ENCODE measurements at regions not wholly inside any gene's neighbourhood (a gene's known extent, or its start where the extent isn't known, plus 50 kb on each side); places are given as distances from the start of the nearest gene placed in this dataset.

- DNase-seq = no peak
These were observed 126.7 kb upstream of the PRICKLE2 start for GRCh38 chr3:64351713-64352638.

DNA sequence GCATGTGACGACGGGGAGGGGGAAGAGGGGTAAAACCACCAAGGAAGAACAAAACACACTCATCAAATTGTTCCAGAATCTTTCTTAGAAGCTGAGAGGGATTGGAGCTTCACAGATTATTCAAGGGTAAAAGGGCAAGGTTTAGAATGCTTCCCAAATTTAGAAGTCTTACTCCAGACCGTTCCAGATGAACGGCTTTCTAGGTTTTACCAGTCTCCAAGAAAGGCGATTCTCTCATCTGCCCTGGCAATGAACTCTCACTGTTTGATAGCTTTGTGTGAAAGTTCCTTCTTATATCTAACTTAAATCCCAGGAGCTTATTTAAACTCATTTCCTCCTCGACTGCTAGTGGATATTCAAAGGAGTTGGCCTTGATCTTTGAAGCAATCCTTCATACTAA is 124.3 kb upstream of the PRICKLE2 start:
- no peak for DNase-seq

DNA sequence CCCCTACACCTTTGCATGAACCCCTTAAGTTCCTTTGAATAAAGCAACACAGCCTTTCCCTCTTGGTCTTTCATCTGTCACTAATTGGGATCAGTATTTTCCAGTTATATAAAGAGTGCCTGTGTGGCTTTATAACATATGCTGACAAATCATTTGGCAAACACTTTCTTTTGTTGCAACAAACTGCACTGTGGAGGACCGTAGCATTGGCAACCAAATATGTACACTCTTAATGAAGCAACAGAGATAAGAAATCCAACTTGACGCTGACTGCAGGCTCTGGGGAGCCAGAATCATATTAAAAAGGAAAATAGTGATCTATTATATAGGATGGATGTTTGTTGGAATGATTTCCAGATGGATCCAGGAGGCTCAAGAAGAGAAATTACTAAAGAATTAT is 120.1 kb upstream of the PRICKLE2 start:
- no peak for DNase-seq

DNA sequence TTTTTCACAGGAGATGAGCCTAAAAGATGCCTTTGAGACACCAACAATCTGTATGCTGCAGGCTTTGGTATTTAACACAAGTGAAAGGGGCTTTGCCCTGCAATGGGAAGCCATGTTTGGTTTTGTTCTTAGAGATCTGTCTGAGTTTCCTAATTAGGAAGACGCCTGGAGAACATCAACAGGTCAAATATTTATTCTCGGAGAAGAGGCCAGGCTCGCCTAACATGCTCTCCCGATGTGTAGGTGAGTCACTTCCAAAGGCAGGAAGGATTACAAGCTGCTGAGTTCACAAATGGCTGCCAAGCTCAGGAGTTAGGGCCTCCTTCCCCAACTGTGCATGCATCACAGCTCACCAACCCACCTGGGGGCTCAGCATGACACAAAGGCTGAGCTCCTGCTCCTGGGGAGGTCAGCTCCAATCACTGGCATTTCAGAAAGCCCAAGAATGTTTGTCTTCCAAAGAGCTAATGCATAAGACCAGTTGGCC is 119.5 kb upstream of the PRICKLE2 start:
- DNase-seq = no peak

- no peak for DNase-seq
These were observed 118.6 kb upstream of the PRICKLE2 start for GRCh38 chr3:64343689-64344430.

DNA sequence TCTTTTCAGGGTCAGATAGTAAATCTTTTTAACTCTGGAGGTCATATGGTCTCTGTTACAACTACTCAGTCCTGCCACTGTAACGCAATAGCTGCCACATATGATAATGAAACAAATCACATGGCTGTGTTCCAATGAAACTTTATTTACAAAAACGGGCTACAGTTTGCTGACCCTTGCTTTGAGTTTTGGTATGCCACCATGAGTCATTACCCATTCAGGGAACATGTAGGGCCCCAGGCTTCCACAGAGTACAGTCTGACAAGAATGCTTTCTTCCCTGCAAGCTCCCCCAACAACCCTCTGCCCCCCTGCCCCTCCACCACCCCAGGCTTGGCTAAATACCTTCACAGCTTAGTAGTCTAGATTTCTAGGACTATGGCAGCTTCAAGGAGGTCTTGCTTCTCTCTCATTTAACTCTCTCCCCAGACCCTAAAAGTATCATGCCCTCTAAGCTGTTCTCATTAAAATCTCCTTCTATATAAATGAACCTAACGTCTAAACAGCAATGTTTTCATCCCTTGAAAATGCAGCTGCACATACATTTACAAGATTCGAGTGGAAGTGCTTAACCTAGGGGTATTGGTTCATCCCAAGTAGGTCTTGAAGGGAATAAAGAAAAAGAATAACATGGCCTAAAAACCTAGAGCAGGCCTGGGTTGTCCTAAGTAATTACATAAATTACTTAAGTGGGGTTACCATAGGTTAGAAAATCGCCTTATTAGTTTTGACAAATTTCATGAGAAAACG is 117.8 kb upstream of the PRICKLE2 start:
- no peak for DNase-seq

DNA sequence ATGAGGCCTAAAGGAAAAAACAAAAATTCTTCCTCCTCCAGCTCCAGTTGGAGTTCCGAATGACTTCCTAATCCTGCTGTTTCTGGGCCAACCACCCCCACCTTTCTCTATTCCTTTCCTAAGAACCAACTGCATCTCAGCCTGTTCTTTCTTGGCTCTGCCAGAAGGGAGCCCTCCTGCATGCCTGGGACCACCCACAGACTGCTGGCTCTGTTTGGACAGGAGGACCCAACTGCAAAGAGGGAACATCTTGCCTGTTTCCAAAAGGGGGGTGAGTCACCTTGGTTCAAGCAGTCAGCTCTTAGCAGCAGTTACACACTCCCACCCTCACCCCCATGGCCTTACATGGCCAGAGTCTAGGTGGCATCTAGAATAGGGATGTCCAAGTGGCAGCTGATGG is 116.0 kb upstream of the PRICKLE2 start:
- no peak for DNase-seq

DNA sequence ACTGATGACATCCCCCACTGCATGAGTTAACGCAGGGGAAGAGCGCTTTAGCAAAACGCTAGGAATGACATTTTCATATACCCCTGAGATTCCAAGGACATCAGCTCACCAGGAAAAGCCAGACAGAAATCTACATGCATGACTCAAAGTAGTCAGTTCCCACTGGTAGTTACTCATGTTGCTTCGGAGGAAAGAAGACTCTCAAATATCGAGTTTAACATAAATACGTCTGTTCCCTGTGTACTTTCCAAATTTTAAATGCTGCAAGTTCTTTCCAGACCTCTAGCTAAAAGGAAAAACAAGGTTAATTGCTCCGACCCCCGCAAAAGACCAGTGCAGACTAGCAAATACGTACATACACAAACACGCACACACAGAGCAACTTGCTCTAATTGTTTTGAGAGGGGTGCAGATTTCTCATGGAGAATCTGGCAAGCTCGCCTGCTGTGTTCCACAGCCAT is 115.4 kb upstream of the PRICKLE2 start:
- no peak for DNase-seq

DNA sequence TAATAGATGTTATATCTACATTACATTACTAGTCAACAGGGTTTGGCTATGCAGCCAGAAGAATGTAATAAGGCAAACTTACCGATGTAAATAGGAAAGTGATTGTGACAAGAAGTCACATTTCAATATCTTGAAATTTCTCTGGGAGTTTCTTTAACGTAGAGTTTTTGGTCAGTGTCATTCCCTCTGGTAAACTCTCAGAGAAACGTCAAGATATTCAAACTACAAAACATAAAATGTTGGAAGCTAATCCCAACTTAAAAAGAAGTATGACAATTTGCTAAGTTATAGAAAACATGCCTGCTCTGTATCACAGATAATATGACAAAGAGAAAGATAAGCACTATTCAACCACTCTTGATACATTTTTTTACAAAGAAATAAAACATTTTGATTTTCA is 111.2 kb upstream of the PRICKLE2 start:
- no peak for DNase-seq

DNA sequence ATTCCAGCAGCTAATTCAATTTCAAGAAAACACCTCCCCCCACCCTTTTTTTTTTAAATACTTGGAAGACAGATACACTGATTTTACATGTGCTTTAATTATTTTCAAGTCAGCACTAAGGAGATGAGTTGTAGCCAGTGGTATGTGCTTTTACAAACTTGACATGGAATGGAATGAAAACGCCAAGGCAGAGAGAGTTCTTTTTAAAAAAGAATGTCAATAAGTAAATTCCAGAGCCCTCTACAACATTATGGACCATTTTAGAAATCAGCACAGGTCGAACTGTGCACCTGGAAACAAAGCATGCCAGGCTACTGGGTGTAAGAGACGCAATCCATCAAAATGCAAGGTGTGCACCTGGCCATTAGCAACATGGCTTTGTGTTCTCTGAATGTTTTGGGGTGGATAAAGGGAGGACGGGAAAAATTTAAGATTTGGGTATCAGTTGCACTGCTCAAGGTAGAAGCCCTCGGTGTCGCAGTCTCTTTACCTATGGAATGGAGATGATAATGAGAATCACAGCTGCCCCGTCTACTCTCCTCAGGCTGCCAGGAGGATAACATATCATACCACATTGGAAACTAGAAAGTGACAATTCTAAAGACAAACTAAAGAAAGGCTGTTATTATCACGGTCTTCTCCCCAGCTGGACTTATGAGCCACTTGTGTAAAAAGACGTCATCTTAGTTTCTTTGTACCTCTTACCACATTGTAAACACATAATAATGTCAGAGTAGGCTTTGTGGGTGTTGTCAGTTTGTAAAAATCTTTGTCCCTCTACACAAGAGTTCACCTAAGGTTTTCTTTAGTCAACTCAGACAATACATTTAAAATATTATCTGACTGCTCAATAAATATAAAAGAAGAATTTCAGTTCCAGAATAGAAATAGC is 107.4 kb upstream of the PRICKLE2 start:
- DNase-seq = no peak

- no peak for DNase-seq
These were observed 106.3 kb upstream of the PRICKLE2 start for GRCh38 chr3:64331605-64332004.

DNA sequence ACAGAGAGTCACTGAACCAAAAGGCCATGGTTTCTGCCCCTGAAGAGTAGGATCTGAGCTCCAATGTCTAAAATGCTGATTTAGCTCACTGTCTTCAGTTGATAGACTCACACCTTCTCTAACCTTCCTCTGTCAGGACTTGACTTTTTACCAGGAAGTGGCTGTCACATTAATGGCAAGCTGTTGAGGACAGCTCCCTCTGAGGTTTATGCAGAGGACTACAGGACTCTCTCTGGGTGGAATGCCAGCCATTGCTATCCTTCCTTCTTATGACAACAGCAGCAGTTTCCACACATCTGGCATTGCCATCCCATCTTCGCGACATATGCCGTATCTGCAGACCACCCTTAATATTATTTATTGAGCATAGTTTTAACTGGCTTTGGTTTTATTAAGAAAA is 103.8 kb upstream of the PRICKLE2 start:
- DNase-seq = no peak

DNA sequence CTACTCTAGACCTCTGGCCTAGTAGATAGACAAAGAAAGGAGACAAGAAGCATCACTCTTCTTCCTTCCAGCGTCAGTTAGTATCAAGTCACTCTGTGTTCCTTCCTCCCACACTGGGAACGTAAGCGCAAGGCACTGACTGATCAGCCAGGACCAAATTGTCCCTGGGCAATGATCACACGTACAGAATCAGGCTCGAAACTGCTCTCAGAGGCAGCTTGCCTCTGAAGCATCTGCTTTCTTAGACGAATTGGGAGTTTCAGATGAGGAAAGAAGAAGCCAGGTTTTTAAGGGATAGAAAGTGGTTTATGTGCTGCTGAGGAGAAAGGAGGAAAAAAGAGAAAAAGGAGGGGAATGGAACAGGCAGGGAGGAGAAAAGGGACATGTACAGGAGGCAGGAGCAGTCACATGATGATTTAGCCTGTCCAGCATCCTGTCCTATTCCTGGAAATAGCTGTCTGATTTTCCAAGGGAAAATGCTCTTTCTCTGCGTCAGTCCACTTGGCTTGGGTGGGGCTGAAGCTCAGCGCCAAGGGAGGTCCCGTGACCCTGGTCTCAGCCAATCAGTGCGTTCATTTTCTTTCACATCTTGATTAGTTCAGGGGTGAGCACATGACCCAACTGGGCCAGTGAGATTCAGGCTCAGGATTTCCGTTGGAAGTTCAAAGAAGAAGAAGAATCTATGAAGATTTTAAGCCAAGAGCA is 102.0 kb upstream of the PRICKLE2 start:
- DNase-seq = no peak

DNA sequence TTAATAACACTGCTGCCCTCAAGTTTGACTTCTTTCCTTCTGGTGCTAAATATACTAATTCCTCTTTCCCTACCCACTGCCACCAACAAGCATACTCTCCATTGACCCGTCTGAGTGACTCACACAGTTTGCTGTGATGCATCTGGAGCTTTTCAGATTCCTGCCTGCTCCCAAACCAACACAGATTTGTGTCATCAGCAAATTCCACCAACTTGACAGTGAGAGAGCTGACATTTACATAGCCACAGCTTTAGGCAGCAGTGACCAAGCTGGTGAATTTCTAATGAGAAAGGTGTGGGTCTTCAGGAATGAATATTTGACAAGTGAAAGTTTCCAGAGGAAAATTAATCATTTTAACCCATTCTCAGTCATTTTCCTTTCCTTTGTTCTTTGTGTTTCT is 96.5 kb upstream of the PRICKLE2 start:
- no peak for DNase-seq

DNA sequence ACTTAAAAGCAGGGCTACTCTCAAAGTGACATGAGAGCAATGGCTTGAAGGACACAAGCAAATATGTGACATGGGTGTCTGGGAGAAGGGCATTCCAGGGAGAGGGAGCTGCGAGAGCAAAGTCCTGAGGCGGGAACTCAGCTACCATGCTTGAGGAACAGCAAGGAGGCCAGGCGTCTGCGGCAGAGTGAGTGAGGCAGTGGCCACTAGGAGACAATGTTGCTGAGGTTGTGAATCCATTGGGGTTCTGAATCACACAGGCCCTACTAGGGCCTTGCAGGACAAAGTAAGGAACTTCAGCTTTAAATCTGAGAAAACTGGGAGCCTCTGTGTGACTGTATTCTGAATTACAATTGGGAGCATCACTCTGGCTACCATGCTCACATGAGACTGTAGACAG is 94.1 kb upstream of the PRICKLE2 start:
- DNase-seq = no peak

- DNase-seq = no peak
These were observed 93.5 kb upstream of the PRICKLE2 start for GRCh38 chr3:64318668-64319271.

- DNase-seq = no peak
These were observed 92.7 kb upstream of the PRICKLE2 start for GRCh38 chr3:64318001-64318400.

DNA sequence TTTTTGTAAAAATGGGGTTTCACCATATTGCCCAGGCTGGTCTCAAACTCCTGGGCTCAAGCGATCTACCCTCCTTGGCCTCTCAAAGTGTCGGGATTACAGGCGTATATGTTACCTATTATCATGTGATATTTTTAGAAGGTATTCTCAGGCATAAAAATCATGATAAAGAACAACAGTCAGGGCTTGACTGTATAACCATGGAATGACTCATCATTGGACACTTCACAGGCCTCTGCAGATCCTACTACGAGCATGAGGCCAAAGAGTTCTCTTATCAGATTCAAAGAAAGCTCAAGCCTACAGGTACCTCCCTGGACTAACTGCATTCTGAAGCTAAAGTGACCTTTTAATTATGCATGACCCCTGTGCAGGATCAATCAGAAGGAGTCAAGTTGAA is 91.7 kb upstream of the PRICKLE2 start:
- DNase-seq = no peak

GRCh38 chr3:64311424-64312061 is 86.3 kb upstream of the PRICKLE2 start:
- DNase-seq = no peak

DNA sequence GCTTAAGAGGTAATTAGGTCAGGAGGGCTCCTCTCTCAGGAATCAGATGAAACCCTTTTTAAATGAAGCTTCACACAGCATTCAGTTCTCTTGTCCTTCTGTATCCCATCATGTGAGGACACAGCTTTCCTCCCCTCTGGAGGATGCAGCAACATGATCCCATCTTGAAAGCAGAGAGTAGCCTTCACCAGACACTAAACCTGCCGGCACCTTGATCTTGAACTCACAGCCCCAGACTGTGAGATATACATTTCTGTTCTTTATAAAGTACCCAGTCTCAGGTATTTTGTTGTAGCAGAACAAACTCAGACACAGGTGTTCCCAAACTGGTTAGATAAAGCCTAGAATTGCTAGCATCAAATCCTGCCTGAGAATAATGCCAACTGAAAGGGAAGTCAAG is 83.7 kb upstream of the PRICKLE2 start:
- no peak for DNase-seq

- DNase-seq = no peak
These were observed 81.5 kb upstream of the PRICKLE2 start for GRCh38 chr3:64306745-64307144.
